Neural progenitor cell (in vitro differentiated cells): ENCODE measurements at regions not wholly inside any gene's neighbourhood (a gene's known extent, or its start where the extent isn't known, plus 50 kb on each side); places are given as distances from the start of the nearest gene placed in this dataset.

ENCODE experiments used
- CTCF ChIP-seq: fragments of 200-600 bp; sonication (generic); IDR thresholded peaks from 2 replicates; pipeline ENCODE4 v1.5.1; 2017; ENCODE audit warnings: antibody characterized with exemption, mild to moderate bottlenecking
- EZH2 ChIP-seq: fragments of 200-600 bp; sonication (generic); IDR thresholded peaks from 2 replicates; pipeline ENCODE4 v1.6.1; 2017; ENCODE audit warnings: antibody characterized with exemption, mild to moderate bottlenecking, moderate library complexity

GRCh38 chr7:32161708-32162107, 91.5 kb upstream of the PDE1C start:
- TF ChIP-seq CTCF (no peak), EZH2 (no peak)
